ENCODE measurements at regions not wholly inside any gene's neighbourhood (a gene's known extent, or its start where the extent isn't known, plus 50 kb on each side); places are given as distances from the start of the nearest gene placed in this dataset.

DNA sequence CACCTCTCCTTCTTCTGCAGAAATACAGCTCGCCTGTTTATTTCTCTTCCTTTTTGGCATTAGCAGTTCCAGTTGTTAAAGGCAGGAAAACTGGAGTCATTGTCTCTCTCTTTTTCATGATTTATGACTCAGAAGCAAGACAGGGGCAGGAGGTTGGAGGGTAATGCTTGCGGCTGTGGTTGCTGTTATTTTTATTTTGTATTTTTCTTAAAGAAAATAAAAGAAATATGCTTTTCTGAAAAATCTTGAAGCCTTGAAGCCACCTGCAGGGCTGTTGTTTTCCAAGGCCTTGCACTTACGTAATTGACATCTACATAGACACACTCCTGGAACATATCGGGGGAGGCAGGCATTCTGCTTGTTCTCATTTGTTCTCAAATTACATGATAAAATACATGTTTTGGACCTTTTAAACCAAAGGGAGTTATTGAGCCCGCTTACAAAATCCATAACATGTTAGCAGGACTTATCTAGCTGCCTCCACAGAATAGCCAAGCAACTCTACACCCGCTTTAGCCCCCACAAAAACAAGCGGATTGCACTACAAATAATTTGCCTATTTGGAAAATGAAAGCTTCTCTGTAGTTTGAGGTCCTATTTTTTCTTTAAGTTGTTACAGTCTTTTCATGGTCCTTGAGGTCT is 1004.6 kb upstream of the NR2F2 start:
- no peak for DNase-seq
- ATAC-seq = no peak

DNA sequence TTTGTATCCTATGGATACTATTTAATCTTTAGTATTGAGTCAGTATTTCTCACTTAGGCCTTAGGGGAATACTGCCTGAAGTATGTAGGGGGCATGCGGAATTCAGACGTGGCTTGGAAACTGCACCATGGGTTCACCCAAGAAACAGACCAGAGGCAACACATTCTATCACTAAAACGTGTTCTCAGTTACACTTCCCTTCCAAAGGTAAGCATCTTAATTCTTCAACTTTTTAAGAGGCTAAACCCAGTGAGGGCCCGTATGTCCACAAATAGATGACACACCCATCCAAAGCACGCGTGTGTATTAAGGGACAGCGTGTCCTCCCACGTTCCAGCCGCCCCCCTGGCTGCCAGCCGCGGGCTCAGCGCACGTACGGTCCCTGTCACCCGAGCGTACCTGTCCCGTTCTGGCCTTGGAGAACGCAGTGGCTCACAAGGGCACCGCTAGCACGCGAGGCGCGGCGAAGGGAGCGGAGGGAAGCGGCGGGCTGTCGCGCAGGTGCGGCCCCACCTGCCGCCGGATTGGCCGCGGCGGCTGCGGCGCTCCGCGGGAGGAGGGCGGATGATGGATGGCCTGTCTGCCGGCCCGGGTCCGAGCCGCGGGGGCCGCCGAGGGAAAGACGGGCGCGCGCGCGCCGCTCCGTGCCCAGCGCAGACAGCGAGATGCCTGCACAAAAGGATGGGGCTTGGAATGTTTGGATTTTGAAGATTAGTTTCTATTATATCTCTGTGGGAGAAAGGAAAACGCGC is 1003.9 kb upstream of the NR2F2 start:
- DNase-seq (no peak), ATAC-seq (no peak)

DNA sequence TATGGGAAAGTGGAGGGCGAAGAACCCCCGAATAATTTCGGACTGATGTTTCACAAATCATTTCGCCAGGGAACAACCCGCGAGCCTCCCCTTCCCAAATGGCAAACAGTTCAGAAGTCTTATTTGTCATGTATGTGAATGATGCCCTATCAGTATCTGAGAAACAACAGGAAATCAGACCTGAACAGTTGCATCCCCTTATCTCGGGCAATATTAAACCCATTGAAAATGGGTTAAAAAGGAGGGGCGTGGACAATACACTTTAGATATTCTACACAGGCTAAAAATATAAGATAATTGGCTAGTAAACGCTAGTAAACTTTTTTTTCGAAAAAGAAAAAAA is 1003.3 kb upstream of the NR2F2 start:
- ATAC-seq = no peak
- DNase-seq = no peak

DNA sequence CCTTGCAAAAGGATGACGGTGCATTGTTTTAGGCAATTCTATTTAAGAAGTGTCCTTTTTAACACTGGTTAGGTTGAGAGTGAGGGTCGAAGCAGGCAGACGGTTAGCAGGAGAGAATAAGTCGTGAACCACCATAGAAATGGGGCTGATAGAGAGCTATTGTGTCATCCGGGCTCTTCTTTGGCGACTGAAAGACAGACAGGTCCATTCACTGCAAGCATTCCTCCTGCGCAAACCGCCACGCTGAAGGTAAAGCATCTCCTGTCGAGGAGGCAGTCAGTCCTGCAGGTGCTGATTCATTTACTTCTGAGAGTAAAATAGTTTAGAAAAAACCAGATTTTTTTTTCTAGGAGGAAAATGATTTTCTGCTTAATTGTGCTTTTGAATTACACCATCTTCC is 1002.8 kb upstream of the NR2F2 start:
- ATAC-seq = no peak
- DNase-seq = no peak

DNA sequence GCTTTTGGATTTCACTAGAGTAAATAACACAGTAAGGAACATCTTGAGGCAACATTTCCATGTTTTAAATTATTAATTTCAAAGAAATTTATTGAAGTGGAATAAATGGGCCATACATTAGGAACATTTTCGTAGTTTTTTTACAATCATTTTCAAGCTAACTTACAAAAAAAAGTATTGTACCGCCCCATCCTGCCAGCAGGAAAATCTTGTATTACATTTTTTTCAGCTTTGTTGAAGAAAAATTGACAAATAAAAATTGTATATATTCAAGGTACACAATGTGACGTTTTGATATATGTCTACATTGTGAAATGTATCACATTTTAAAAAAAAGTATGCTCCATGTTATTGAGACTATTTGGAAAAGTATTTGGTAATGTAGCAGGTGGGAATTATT is 1001.9 kb upstream of the NR2F2 start:
- DNase-seq (no peak), ATAC-seq (no peak)

DNA sequence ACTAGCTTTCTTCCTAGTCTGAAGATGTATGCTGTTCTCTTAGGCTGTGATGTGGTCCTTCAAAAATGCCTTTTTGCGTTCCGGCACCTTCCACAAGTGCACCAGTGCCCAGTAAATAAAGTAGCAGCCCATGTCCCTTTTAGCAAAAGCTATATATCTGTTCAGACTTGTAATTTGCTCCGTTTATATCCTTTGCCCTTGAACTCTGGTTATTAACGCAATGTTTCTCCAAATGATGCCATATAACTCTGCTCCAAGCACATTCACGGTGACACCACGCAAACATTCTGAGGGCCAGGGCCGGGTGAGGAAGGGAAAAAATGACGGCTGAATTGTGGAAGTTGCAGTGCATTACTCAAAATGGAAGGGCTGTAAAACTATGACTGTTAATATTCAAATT is 1001.1 kb upstream of the NR2F2 start:
- no peak for ATAC-seq
- no peak for DNase-seq

DNA sequence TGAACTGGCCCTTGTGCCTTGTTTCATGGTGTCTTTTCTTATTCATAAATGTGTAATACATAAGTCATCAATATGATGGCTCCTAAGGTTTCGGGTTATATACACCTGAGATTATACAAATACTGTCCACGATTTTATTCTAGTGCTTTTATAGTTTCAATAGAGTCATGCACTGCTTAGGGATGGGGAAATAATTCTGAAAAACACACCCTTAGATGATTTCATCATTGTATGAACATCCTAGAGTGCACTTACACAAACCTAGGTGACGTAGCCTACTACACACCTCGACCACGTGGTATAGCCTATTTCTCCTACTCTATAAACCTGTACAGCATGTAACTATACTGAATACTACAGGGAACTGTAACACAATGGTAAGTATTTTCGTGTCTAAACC is 988.8 kb upstream of the NR2F2 start:
- no peak for ATAC-seq
- DNase-seq = no peak

DNA sequence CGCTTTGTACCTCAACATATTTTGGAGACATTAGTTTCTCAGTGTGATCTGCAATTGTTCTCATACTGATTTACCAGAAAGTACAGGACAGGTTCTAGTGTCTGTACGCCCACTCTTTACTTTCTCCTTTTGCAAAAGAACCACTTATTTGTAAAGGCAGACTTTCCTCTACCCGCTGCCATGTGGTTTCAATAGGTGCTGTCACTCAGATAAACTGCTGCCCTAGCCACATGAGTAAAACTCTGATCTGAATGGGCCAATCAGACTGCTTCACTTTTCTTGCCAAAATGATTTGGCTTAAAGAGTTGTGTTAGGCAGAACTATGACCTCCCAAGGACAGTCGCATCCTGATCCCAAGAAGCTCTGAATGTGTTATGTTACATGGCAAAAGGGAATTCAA is 984.6 kb upstream of the NR2F2 start:
- ATAC-seq = no peak
- DNase-seq = no peak

DNA sequence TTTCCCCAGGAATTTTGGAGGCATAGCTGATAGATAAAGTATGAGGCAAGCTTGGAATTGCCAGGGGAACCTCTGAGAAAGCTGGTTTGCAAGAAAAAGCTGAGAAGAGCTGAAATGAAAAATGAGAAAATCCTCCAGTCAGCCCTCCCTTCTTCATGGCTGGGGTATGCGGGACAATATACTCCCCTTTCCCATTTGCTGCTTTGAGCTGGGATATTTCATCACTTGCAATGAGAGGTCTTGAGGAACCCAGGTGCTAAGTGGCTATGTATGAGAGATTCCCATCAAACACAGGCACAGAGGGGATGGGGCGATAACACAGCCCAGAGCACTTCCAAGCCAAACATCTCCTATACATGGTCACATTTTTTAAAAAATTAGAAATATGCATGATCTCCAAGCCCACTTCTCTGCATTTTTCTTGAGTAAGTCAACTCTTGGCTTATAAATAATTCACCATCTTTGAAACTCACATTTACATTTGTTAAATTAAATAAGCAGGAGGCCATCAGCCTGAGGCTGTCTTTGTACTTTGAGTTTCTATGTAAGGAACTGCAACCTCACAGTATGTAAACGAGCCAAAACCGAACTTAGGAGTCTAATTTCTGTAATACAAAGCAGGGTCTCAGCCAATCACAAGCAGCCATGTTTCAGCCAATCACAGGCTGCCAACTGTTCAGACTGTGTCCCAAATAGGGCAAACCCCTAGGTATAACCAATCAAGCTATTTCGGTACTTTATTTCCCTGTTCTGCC is 983.6 kb upstream of the NR2F2 start:
- DNase-seq = no peak
- no peak for ATAC-seq

DNA sequence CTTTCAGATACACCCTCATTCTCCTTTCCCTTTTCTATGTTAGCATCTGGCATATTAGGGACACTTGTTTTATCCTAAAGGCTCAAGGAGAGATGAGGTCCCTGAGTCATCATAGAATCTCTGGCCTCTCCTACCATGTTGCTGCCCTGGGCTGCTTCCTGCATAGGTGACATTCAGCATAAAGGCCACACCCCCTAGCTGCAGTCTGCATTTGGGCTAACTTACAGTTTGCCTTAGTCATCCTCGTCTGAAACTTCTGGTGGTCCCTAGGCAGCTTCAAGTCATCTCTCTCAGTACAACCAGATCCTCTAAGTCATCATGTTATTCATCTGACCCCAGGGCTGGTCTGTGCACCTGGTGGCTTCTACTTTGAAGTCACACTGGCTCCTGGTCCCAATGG is 982.7 kb upstream of the NR2F2 start:
- no peak for ATAC-seq
- peak; percentile 6 for DNase-seq

DNA sequence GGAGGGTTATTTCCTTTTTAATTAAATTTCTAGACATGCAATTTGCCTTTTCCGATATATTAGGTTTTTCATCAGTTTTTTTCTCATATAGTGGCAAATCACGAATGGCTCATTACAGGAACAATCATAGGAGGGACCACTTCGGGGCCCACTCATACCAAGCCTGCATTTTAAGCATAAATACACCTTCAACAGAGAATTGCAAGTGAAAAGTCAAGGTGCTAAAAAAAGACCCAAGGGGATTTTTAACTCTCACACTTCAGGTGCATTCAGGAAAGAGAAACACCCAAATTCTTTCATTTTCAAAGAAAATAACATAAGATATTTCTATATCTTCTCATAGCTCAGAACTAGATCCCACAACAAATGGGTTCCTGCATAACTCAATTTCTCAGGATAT is 979.6 kb upstream of the NR2F2 start:
- no peak for DNase-seq
- ATAC-seq = no peak

DNA sequence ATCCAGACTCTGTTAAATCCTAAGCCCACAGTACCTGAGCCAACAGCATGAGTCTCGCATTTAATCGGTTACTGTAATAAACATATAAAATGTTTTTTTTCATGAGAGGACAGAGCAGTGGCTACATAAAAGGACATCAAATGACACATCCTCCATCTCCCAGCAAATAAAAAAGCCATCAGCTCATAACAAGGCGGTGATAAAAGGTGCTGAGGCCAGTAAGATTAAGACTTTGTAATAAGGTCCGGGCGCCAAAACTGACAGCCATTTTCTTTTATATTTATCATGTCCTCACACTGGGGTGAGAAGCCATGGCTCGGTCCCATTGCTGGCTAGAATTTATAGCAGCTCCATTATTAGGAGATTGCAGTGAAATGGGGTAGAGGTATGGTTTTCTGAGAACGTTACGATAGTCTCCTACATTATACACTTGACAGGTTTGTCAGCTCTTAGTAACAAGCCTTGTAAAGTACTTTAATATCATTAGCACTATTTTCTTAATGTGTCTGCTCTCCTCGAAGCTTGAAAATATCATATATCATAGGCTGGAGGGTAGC is 977.8 kb upstream of the NR2F2 start:
- ATAC-seq (no peak), DNase-seq (no peak)

DNA sequence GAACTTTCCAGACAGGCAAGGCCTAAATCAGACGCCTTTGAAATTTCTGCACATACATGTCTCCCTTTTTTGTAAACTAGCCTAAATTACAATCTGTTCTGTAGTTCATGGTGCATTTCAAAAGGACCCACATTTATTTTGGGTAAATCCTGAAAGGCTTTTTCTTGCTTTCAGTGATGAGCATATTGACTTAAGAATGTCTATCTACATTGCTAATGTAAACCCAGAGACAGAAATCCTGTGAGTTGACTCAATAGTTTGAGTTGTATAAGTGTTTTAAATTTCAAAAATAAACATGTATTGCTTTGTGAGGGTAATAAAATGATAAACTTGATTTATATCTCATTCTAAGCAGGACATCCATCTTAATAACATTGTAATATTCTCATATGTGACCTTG is 977.0 kb upstream of the NR2F2 start:
- DNase-seq (no peak), ATAC-seq (no peak)

DNA sequence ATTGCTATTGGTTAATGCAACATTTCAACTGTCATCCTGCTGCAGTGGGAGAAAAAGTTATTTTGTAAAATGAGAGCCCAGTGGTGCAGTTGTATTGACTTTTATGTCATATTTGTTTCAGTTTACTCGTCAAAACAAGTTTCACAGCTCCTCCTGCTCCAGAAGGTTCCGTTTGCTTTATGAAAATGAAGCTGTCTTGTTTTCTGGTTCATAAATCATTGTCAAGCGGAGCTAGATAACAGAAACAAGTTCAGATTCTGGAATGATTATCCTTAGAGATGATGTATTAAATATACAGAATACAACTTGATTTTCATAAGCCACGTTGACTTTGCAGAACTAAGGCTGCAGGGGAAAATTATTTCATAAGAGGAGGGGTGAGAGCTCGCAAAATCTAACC is 970.5 kb upstream of the NR2F2 start:
- ATAC-seq (no peak), DNase-seq (no peak)

DNA sequence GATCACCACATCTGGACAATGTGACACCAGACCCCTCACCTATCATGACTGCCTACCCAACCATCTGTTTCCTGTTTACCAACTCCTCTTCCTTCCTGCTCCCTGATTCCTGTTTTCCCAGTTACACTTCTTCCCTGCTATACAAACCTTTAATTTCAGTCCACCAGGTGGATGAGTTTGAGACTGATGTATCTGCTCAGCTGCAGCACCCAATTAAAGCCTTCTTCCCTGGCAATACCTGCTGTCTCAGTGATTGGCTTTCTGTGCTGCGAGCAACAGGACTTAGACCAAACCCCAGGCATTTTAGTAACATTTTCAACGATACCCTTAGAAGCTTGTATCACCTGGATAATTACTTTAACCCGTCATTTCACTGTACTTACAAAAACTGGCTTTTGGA is 968.2 kb upstream of the NR2F2 start:
- DNase-seq = no peak
- ATAC-seq = no peak

DNA sequence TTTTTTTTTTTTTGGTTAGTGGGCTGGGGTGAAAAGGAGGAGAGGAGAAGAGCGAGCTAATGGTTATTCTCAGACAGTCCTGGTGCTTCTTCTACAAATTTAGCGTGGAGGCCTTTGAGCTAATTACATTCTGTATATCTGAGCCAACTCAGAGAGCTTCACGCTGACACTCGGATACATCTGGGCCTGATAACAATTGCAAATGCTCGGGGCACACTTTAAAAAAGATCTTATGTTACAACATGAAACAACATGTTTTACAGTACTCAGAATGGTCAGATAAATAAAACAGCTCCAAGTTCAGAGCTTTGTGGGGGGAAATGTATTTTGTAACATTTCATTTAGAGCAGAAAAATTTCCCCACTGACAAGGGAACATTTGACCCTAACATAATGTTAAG is 966.9 kb upstream of the NR2F2 start:
- DNase-seq (no peak), ATAC-seq (no peak)

DNA sequence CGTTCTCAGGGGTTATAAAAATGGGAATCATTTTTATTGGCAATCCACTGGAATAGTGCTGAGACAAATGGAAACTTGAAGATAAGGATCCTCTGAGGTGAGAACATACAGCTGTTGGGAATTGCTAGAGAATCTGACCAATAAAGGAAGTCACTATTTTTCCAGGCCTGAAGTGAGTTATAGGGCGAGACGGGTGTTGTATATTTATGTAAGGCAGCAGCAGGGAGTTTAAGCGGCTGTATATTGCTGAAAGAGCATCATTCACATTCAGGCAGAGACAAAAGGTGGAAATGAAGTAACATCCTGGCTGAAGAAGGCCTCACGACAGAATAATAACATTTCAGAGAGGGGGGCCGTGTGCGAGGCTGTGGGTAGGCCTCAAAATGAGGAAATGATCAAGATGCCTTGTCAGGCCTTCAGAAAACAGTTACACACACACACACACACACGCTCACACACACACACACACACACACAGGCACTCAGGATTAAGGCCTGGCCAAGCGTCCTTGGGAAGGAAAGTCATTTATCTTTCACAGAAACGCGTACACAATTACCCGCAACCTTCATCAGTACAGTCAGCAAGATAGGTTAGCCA is 964.9 kb upstream of the NR2F2 start:
- no peak for DNase-seq

DNA sequence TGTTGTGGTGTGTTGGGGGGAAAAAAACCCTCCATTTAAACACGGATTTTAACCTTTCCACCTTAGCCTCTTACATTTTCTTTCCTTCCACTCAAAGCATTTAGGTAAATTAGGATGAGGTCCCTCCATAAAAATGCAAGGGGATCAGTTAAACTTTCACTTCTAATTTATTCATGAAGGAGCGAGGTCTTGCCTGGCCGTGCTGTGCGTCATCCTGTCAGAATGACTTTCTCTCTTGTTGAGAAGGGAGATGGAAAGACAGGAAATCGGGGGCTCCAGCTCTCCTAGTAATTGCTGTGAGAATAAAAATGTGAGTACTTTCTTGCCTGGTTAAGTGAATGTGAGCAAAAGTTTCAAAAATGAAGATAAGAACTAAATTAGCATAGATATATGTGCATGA is 962.3 kb upstream of the NR2F2 start:
- DNase-seq (no peak), ATAC-seq (no peak)

More for the DNA sequence above, 964.9 kb upstream of the NR2F2 start:
- ATAC-seq = no peak

DNA sequence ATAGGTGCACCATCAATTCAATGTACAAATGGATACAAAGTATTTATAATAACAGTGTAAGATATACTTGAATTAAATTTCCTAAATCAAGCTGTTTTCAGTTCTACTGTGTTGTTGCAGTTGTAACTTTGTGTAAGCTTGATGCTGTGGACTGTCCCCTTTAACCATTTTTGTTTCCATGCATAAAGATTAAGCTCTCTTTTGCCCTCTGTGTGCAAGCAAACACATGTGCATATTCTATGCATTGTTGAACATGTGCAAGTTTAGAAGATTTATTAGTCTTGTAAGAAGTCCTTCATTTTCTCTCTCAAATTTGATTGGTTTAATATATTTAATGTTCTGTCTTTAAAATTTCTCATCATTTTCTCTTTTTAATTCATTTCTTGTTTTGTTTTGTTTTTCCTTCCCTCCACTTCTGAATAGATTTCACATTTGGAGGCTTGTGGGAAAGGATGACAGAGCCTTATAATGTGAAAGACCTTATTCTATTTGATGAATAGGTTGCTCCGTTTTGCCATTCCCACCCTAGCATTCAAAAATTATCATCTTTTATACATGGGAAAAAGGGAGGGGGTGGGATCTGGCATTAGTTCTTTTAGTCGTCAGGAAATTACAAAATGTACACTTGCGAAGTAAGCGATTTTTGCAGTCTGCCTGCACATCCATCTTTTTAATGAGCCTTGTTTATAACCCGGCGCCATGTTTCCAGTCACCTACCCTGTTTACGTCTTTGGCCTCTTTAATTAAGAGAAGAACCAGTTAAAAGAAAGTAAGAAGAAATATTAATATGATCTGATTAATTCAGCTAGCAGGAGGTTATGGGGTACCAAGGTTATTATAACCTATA is 961.5 kb upstream of the NR2F2 start:
- no peak for ATAC-seq
- DNase-seq = no peak

DNA sequence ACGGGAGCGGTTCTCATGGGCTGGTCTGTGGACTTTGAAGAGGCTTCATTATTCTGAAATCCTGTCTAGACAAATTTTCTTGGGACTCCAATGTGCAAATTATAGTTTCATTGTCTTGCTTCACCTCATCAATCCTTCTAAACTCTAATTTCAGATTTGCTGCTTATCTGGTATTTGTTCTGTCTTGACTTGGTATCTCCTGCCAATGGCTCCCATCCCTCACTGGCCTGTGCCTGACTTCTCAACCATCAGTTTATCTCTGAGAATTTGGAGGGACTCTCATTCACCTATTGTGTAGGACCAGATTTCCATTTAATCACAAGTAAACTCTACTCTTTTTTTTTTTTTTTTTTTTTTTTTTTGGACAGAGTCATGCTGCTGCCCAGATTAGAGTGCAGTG is 960.2 kb upstream of the NR2F2 start:
- no peak for DNase-seq
- ATAC-seq = no peak

DNA sequence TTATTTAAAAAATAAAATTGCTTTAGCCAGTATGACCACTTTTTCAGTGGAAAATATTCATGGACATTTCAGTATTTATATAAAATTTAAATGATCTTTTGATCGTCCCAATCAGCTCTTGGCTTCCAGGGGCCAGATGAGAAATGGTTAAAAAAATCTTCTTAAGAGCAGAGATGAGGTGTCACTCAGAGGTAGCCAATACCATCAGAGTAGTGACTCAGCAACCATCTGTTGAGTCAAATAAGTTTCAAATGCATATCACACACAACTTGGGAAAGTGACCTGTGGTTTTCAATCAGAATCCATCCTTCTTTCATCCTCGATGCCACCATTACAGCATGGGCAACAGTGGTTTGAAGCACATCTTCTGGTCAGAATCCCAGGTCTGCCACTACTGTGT is 958.8 kb upstream of the NR2F2 start:
- ATAC-seq = no peak
- no peak for DNase-seq

DNA sequence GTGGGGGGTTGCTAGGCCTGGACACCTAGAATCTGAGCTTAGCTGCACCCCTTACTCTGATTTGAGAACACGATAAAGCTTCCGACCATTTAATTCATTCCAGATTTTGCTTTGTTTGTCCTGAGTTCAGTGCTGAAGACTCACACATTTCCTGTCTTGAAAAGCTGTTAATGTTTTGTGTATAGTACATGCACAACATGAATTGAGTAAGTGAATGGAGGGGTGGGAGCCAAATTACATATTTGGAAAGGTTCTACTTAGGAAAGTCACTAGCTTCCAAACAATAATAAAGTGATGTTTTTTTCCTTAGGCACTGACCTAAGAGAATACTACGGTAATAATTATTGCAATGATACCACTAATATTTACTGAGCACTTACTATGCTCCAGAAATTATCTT is 955.2 kb upstream of the NR2F2 start:
- no peak for DNase-seq
- ATAC-seq = no peak
